Skeletal muscle tissue (tissue), 3 donors: ENCODE measurements at regions not wholly inside any gene's neighbourhood (a gene's known extent, or its start where the extent isn't known, plus 50 kb on each side); places are given as distances from the start of the nearest gene placed in this dataset.
"Not testable (repeated sequence)": the region's sequence is repeated elsewhere in the genome, so short reads cannot be mapped to it uniquely, and the experiment has no call there.

Experiments
- H3K27ac ChIP-seq: one replicate; pipeline ENCODE4 v1.7.0; 2013; ENCODE audit warnings: mild to moderate bottlenecking, low read depth, low read length, inconsistent platforms
- H3K27me3 ChIP-seq, 3 donors: one replicate each; pipeline ENCODE4 v1.7.0; 2013; ENCODE audit warnings: low read length in 3 of 3; ENCODE audit not compliant: control insufficient read depth in 3 of 3, insufficient read depth in 3 of 3
- H3K36me3 ChIP-seq, 3 donors: one replicate each; pipeline ENCODE4 v1.7.0; 2013; ENCODE audit warnings: low read length in 3 of 3; ENCODE audit not compliant: control insufficient read depth in 3 of 3, insufficient read depth in 3 of 3
- H3K4me1 ChIP-seq, 3 donors: one replicate each; pipeline ENCODE4 v1.7.0; 2013; ENCODE audit warnings: low read length in 3 of 3, mild to moderate bottlenecking in 3 of 3; ENCODE audit not compliant: control insufficient read depth in 3 of 3, insufficient read depth in 3 of 3
- H3K4me3 ChIP-seq, 3 donors: one replicate each; pipeline ENCODE4 v1.7.0; 2013; ENCODE audit warnings: low read length in 3 of 3
- H3K9ac ChIP-seq, 3 donors: one replicate each; pipeline ENCODE4 v1.7.0; 2013; ENCODE audit warnings: low read length in 3 of 3, mild to moderate bottlenecking in 3 of 3, moderate library complexity in 2 of 3, low read depth in 1 of 3
- H3K9me3 ChIP-seq, 3 donors: one replicate each; pipeline ENCODE4 v1.7.0; 2013; ENCODE audit warnings: low read length in 3 of 3; ENCODE audit not compliant: control insufficient read depth in 3 of 3
- donor health status: Osteomylitis.

- Histone ChIP-seq H3K4me3 (no peak overlapping the region), H3K9ac (no peak overlapping the region), H3K27ac (no peak overlapping the region), H3K9me3 (no peaks in the 10 kb centered on the region), H3K36me3 (no peaks in the 10 kb centered on the region), H3K27me3 (no peaks in the 10 kb centered on the region), H3K4me1 (no peaks in the 10 kb centered on the region)
Observed at GRCh38 chr3:87835236-87835635, 223.6 kb downstream of the CGGBP1 start.

- no peak overlapping the region for H3K4me3 ChIP-seq
- no peaks in the 10 kb centered on the region for H3K4me1 ChIP-seq
- no peaks in the 10 kb centered on the region for H3K27me3 ChIP-seq
- H3K27ac ChIP-seq: no peak overlapping the region
- no peak overlapping the region for H3K9ac ChIP-seq
- H3K9me3 ChIP-seq: no peaks in the 10 kb centered on the region
- H3K36me3 ChIP-seq: no peaks in the 10 kb centered on the region
Observed at GRCh38 chr3:87834327-87834726, 224.5 kb downstream of the CGGBP1 start.

GRCh38 chr3:87833039-87833377 lies 225.8 kb downstream of the CGGBP1 start:
- Histone ChIP-seq H3K4me1 (no peaks in the 10 kb centered on the region), H3K4me3 (no peak overlapping the region), H3K36me3 (no peaks in the 10 kb centered on the region), H3K27ac (no peak overlapping the region), H3K27me3 (no peaks in the 10 kb centered on the region), H3K9ac (no peak overlapping the region), H3K9me3 (no peaks in the 10 kb centered on the region)

- H3K4me1 ChIP-seq: no peaks in the 10 kb centered on the region
- no peaks in the 10 kb centered on the region for H3K9me3 ChIP-seq
- no peaks in the 10 kb centered on the region for H3K36me3 ChIP-seq
- no peak overlapping the region for H3K4me3 ChIP-seq
- H3K9ac ChIP-seq: no peak overlapping the region
- H3K27me3 ChIP-seq: no peaks in the 10 kb centered on the region
- no peak overlapping the region for H3K27ac ChIP-seq
Observed at GRCh38 chr3:87828046-87828445, 230.8 kb downstream of the CGGBP1 start.

GRCh38 chr3:87822563-87822962 lies 236.2 kb downstream of the CGGBP1 start:
- H3K9ac ChIP-seq: no peak overlapping the region

GRCh38 chr3:87813503-87813902 lies 245.3 kb downstream of the CGGBP1 start:
- H3K9ac ChIP-seq, H3K4me1 ChIP-seq, H3K27me3 ChIP-seq, H3K27ac ChIP-seq, H3K4me3 ChIP-seq, H3K9me3 ChIP-seq, H3K36me3 ChIP-seq: not testable (repeated sequence)

More at GRCh38 chr3:87822563-87822962, 236.2 kb downstream of the CGGBP1 start:
- no peaks in the 10 kb centered on the region for H3K4me1 ChIP-seq
- H3K27me3 ChIP-seq: no peaks in the 10 kb centered on the region
- no peak overlapping the region for H3K27ac ChIP-seq
- no peaks in the 10 kb centered on the region for H3K36me3 ChIP-seq
- H3K9me3 ChIP-seq: no peaks in the 10 kb centered on the region
- no peak overlapping the region for H3K4me3 ChIP-seq

GRCh38 chr3:87811953-87812352 lies 246.9 kb downstream of the CGGBP1 start:
- H3K36me3 ChIP-seq: no peaks in the 10 kb centered on the region
- H3K27ac ChIP-seq: no peak overlapping the region
- H3K4me1 ChIP-seq: no peaks in the 10 kb centered on the region
- no peaks in the 10 kb centered on the region for H3K9me3 ChIP-seq
- H3K27me3 ChIP-seq: no peaks in the 10 kb centered on the region
- no peak overlapping the region for H3K4me3 ChIP-seq
- H3K9ac ChIP-seq: no peak overlapping the region

GRCh38 chr3:87810452-87811016 lies 248.3 kb downstream of the CGGBP1 start:
- Histone ChIP-seq H3K9ac (no peak overlapping the region), H3K9me3 (no peaks in the 10 kb centered on the region), H3K27me3 (no peaks in the 10 kb centered on the region), H3K27ac (no peak overlapping the region), H3K4me3 (no peak overlapping the region), H3K4me1 (no peaks in the 10 kb centered on the region), H3K36me3 (no peaks in the 10 kb centered on the region)

GRCh38 chr3:87805670-87806069 lies 253.1 kb downstream of the CGGBP1 start:
- Histone ChIP-seq H3K27me3 (no peaks in the 10 kb centered on the region), H3K4me1 (no peaks in the 10 kb centered on the region), H3K27ac (no peak overlapping the region), H3K9ac (no peak overlapping the region), H3K9me3 (no peaks in the 10 kb centered on the region), H3K4me3 (no peak overlapping the region), H3K36me3 (no peaks in the 10 kb centered on the region)

- Histone ChIP-seq H3K9ac (no peak overlapping the region), H3K9me3 (no peaks in the 10 kb centered on the region), H3K4me1 (no peaks in the 10 kb centered on the region), H3K27ac (no peak overlapping the region), H3K36me3 (no peaks in the 10 kb centered on the region), H3K4me3 (no peak overlapping the region), H3K27me3 (no peaks in the 10 kb centered on the region)
Observed at GRCh38 chr3:87801409-87801808, 257.4 kb downstream of the CGGBP1 start.

GRCh38 chr3:87800516-87800915 lies 258.3 kb downstream of the CGGBP1 start:
- no peak overlapping the region for H3K27ac ChIP-seq
- H3K4me3 ChIP-seq: no peak overlapping the region
- no peaks in the 10 kb centered on the region for H3K4me1 ChIP-seq
- H3K27me3 ChIP-seq: peaks cover 0 to 3% (median 0%) of the 10 kb centered on the region in 3 donors
- H3K9me3 ChIP-seq: no peaks in the 10 kb centered on the region
- no peak overlapping the region for H3K9ac ChIP-seq
- no peaks in the 10 kb centered on the region for H3K36me3 ChIP-seq
